Neural progenitor cell (in vitro differentiated cells): ENCODE measurements at regions not wholly inside any gene's neighbourhood (a gene's known extent, or its start where the extent isn't known, plus 50 kb on each side); places are given as distances from the start of the nearest gene placed in this dataset.

Experiments
- DNase-seq: peaks from one replicate; pipeline ENCODE4 v3.0.0-alpha.2; 2016; ENCODE audit warnings: low spot score
- H2AFZ ChIP-seq: fragments of 200-600 bp; sonication (generic); replicated peaks from 2 replicates; pipeline ENCODE4 v1.6.1; 2016; ENCODE audit warnings: antibody characterized with exemption
- H3F3A ChIP-seq: fragments of 200-600 bp; sonication (generic); 2 replicates; pipeline ENCODE4 v1.6.1; 2016; ENCODE audit warnings: antibody characterized with exemption, low read depth
- H3K27ac ChIP-seq: fragments of 200-600 bp; sonication (generic); 2 replicates; pipeline ENCODE4 v1.5.1; 2016; ENCODE audit warnings: mild to moderate bottlenecking
- H3K27me3 ChIP-seq: fragments of 200-600 bp; sonication (generic); 2 replicates; pipeline ENCODE4 v1.6.1; 2016; ENCODE audit warnings: mild to moderate bottlenecking, moderate library complexity
- H3K36me3 ChIP-seq: fragments of 200-600 bp; sonication (generic); 2 replicates; pipeline ENCODE4 v1.5.1; 2016
- H3K4me1 ChIP-seq: fragments of 200-600 bp; sonication (generic); 2 replicates; pipeline ENCODE4 v1.6.1; 2016; ENCODE audit warnings: mixed run types
- H3K4me2 ChIP-seq: fragments of 200-600 bp; sonication (generic); 2 replicates; pipeline ENCODE4 v1.6.1; 2016
- H3K4me3 ChIP-seq: fragments of 200-600 bp; sonication (generic); 2 replicates; pipeline ENCODE4 v1.5.1; 2016
- H3K79me2 ChIP-seq: fragments of 200-600 bp; sonication (generic); 2 replicates; pipeline ENCODE4 v1.6.1; 2016; ENCODE audit warnings: low read depth
- H3K9ac ChIP-seq: fragments of 200-600 bp; sonication (generic); 2 replicates; pipeline ENCODE4 v1.6.1; 2016
- H3K9me3 ChIP-seq: fragments of 200-600 bp; sonication (generic); 2 replicates; pipeline ENCODE4 v1.5.1; 2016; ENCODE audit warnings: low read depth
- H4K20me1 ChIP-seq: fragments of 200-600 bp; sonication (generic); 2 replicates; pipeline ENCODE4 v1.6.1; 2016; ENCODE audit warnings: low read depth
- H3K27ac Mint-ChIP-seq: 3 replicates; pipeline ENCODE4 v1.8.0; 2021; ENCODE audit warnings: mixed read lengths
- H3K27me3 Mint-ChIP-seq: 2 replicates; pipeline ENCODE4 v1.8.0; 2022; ENCODE audit warnings: low read depth, mild to moderate bottlenecking, inconsistent platforms, moderate library complexity, mixed read lengths; ENCODE audit not compliant: insufficient read depth
- H3K36me3 Mint-ChIP-seq: 3 replicates; pipeline ENCODE4 v1.8.0; 2021; ENCODE audit warnings: mixed read lengths
- H3K4me1 Mint-ChIP-seq: 3 replicates; pipeline ENCODE4 v1.8.0; 2021; ENCODE audit warnings: mixed read lengths
- H3K4me3 Mint-ChIP-seq: 3 replicates; pipeline ENCODE4 v1.8.0; 2021; ENCODE audit warnings: mild to moderate bottlenecking, moderate library complexity, mixed read lengths
- H3K9me3 Mint-ChIP-seq: 3 replicates; pipeline ENCODE4 v1.8.0; 2020; ENCODE audit warnings: mixed read lengths
- EZH2 ChIP-seq: fragments of 200-600 bp; sonication (generic); IDR thresholded peaks from 2 replicates; pipeline ENCODE4 v1.6.1; 2017; ENCODE audit warnings: antibody characterized with exemption, mild to moderate bottlenecking, moderate library complexity
- EZH2phosphoT487 ChIP-seq: fragments of 200-600 bp; sonication (generic); IDR thresholded peaks from 2 replicates; pipeline ENCODE4 v1.6.1; 2017; ENCODE audit warnings: antibody characterized with exemption
- TF ChIP-seq, protein P1 (sequence below): fragments of 200-600 bp; sonication (generic); IDR thresholded peaks from 2 replicates; pipeline ENCODE4 v1.5.1; 2017; ENCODE audit warnings: antibody characterized with exemption, mild to moderate bottlenecking

DNA sequence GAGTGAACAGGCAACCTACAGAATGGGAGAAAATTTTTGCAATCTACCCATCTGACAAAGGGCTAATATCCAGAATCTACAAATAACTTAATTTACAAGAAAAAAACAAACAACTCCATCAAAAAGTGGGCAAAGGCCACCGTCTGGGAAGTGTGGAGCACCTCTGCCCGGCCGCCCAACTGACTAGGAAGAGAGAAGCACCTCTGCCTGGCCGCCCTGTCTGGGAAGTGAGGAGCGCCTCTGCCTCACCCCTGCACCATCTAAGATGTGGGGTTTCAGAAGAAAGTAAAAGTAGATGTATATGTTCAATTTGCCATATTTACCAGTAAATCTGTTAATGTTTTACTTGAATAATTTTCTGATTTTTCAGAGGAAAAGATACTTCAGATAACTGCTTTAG lies 108.1 kb upstream of the TMEM161B start:
- Histone ChIP-seq H3K4me2 (no peak overlapping the region), H2AFZ (no peak overlapping the region), H3K36me3 (no peaks in the 10 kb centered on the region), H3K9ac (no peak overlapping the region), H3K79me2 (no peaks in the 10 kb centered on the region), H3K27me3 (no peaks in the 10 kb centered on the region), H3K9me3 (no peaks in the 10 kb centered on the region), H4K20me1 (no peaks in the 10 kb centered on the region), H3K27ac (no peak overlapping the region), H3K4me1 (no peaks in the 10 kb centered on the region), H3F3A (no peaks in the 10 kb centered on the region), H3K4me3 (no peak overlapping the region)
- Mint-ChIP-seq H3K4me1 (peaks cover 3% of the 10 kb centered on the region), H3K9me3 (peaks cover 3% of the 10 kb centered on the region), H3K36me3 (peaks cover 2% of the 10 kb centered on the region), H3K27ac (no peak overlapping the region), H3K27me3 (peaks cover 6% of the 10 kb centered on the region), H3K4me3 (no peak overlapping the region)
- DNase-seq: no peak
- TF ChIP-seq EZH2phosphoT487 (no peak), EZH2 (no peak)
- TF ChIP-seq, protein P1, sequence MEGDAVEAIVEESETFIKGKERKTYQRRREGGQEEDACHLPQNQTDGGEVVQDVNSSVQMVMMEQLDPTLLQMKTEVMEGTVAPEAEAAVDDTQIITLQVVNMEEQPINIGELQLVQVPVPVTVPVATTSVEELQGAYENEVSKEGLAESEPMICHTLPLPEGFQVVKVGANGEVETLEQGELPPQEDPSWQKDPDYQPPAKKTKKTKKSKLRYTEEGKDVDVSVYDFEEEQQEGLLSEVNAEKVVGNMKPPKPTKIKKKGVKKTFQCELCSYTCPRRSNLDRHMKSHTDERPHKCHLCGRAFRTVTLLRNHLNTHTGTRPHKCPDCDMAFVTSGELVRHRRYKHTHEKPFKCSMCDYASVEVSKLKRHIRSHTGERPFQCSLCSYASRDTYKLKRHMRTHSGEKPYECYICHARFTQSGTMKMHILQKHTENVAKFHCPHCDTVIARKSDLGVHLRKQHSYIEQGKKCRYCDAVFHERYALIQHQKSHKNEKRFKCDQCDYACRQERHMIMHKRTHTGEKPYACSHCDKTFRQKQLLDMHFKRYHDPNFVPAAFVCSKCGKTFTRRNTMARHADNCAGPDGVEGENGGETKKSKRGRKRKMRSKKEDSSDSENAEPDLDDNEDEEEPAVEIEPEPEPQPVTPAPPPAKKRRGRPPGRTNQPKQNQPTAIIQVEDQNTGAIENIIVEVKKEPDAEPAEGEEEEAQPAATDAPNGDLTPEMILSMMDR: no peak

DNA sequence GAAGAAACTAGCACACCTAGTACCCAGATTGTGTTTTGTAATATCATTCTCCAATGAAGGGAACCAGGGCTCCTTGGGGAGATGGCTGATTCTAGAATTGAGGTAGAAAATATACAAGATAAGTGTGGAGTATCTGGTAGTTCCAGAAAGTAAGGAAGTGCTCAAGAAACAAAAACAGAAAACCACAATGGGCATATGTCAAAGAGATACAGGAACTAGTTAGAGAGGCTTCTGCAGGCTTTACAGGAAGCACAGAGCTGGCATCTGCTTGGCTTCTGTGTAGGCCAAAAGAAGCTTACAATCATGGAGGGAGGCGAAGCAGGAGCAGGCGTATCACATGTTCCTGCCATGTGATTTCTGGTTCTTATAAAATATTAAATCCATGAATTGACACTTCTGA lies 105.7 kb upstream of the TMEM161B start:
- Histone ChIP-seq H3K4me2 (no peak overlapping the region), H3F3A (no peaks in the 10 kb centered on the region), H3K4me3 (no peak overlapping the region), H3K27ac (no peak overlapping the region), H3K79me2 (no peaks in the 10 kb centered on the region), H3K9ac (no peak overlapping the region), H2AFZ (no peak overlapping the region), H4K20me1 (no peaks in the 10 kb centered on the region), H3K36me3 (no peaks in the 10 kb centered on the region), H3K4me1 (no peaks in the 10 kb centered on the region), H3K9me3 (no peaks in the 10 kb centered on the region), H3K27me3 (no peaks in the 10 kb centered on the region)
- TF ChIP-seq EZH2phosphoT487: no peak
- TF ChIP-seq EZH2: no peak
- TF ChIP-seq, protein P1: no peak
- Mint-ChIP-seq H3K36me3 (no peaks in the 10 kb centered on the region), H3K27me3 (peaks cover 4% of the 10 kb centered on the region), H3K4me1 (peaks cover 3% of the 10 kb centered on the region), H3K9me3 (peaks cover 3% of the 10 kb centered on the region), H3K27ac (no peak overlapping the region), H3K4me3 (no peak overlapping the region)
- no peak for DNase-seq

DNA sequence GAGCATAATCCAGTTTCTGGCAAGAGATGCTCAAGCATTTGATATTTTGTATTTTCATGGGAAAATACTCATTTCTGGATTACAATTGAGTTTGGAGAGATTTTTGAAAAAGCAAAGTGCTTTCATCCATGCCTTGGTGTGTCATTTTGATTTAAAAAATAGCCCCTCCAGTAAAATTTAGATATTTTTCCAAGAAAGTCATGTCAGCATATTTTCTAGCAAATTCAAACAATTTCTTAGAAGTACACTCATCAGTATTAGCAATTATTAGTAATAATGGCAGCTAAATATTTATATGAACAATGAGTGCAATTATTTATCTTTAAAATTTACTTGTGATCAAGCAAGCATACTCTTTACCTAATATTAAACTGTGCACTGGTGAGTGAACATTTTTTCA lies 102.2 kb upstream of the TMEM161B start:
- Histone ChIP-seq H2AFZ (no peak overlapping the region), H3F3A (no peaks in the 10 kb centered on the region), H3K4me2 (no peak overlapping the region), H3K79me2 (no peaks in the 10 kb centered on the region), H3K4me3 (no peak overlapping the region), H4K20me1 (no peaks in the 10 kb centered on the region), H3K36me3 (no peaks in the 10 kb centered on the region), H3K4me1 (peaks cover 10% of the 10 kb centered on the region), H3K9me3 (no peaks in the 10 kb centered on the region), H3K27ac (no peak overlapping the region), H3K27me3 (no peaks in the 10 kb centered on the region), H3K9ac (no peak overlapping the region)
- TF ChIP-seq EZH2phosphoT487 (no peak), EZH2 (no peak)
- no peak overlapping the region for H3K4me3 Mint-ChIP-seq
- H3K27ac Mint-ChIP-seq: no peak overlapping the region
- H3K27me3 Mint-ChIP-seq: no peaks in the 10 kb centered on the region
- H3K9me3 Mint-ChIP-seq: no peaks in the 10 kb centered on the region
- DNase-seq: no peak
- no peaks in the 10 kb centered on the region for H3K36me3 Mint-ChIP-seq
- H3K4me1 Mint-ChIP-seq: no peaks in the 10 kb centered on the region

DNA sequence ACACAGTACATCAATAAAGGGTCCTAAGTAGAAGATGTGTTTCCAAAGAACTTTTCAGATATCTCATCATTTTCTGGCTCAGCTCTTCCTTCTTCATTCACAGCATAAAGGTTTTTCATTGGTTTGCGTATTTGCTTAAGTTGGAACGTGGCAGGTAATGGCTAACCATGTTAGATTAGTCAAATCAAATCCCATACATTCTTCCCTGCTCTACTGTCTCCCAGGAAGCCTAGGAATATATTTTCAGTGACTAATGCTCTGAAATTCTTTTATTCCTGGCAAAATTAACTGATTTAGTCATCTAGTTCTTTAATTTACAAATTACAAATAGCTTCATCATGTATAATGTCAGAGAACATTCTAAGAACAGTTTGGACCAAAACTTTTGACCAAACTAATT lies 99.6 kb upstream of the TMEM161B start:
- no peak overlapping the region for H3K4me3 Mint-ChIP-seq
- no peaks in the 10 kb centered on the region for H3K9me3 Mint-ChIP-seq
- H3K4me2 ChIP-seq: no peak overlapping the region
- no peaks in the 10 kb centered on the region for H3K27me3 ChIP-seq
- H4K20me1 ChIP-seq: no peaks in the 10 kb centered on the region
- no peaks in the 10 kb centered on the region for H3K27me3 Mint-ChIP-seq
- H3K4me1 Mint-ChIP-seq: no peaks in the 10 kb centered on the region
- H3K36me3 ChIP-seq: no peaks in the 10 kb centered on the region
- no peak for TF ChIP-seq EZH2
- TF ChIP-seq, protein P1: no peak
- TF ChIP-seq EZH2phosphoT487: no peak
- H3K4me1 ChIP-seq: peaks cover 10% of the 10 kb centered on the region
- H3K9ac ChIP-seq: no peak overlapping the region
- no peak overlapping the region for H2AFZ ChIP-seq
- H3K36me3 Mint-ChIP-seq: no peaks in the 10 kb centered on the region
- no peak overlapping the region for H3K4me3 ChIP-seq
- DNase-seq: no peak
- H3F3A ChIP-seq: no peaks in the 10 kb centered on the region
- no peak overlapping the region for H3K27ac ChIP-seq
- no peak overlapping the region for H3K27ac Mint-ChIP-seq
- no peaks in the 10 kb centered on the region for H3K9me3 ChIP-seq
- no peaks in the 10 kb centered on the region for H3K79me2 ChIP-seq
